H1 (cell line): ENCODE measurements at regions not wholly inside any gene's neighbourhood (a gene's known extent, or its start where the extent isn't known, plus 50 kb on each side); places are given as distances from the start of the nearest gene placed in this dataset.

Experiments used
- CHD2 ChIP-seq: IDR thresholded peaks from 2 replicates; pipeline ENCODE4 v1.6.1; 2012; ENCODE audit warnings: low read length, improper control_type of control experiment
- EZH2 ChIP-seq: fragments of 200-600 bp; sonication (generic); IDR thresholded peaks from 2 replicates; pipeline ENCODE4 v1.7.1; 2012; ENCODE audit warnings: low read depth, mild to moderate bottlenecking, moderate library complexity, low read length, inconsistent platforms; ENCODE audit not compliant: severe bottlenecking
- GABPA ChIP-seq: IDR thresholded peaks from 2 replicates; pipeline ENCODE4 v1.6.1; 2011; ENCODE audit warnings: mild to moderate bottlenecking, low read length, moderate library complexity, borderline replicate concordance; ENCODE audit not compliant: insufficient read depth
- GTF2F1 ChIP-seq: IDR thresholded peaks from 2 replicates; pipeline ENCODE4 v1.6.1; 2012; ENCODE audit warnings: low read depth, low read length, improper control_type of control experiment, borderline replicate concordance
- POLR2A ChIP-seq, 2 experiments: IDR thresholded peaks; 1 replicate in 1 of 2; 2 replicates in 1 of 2; pipeline ENCODE4 v1.6.1; 2011; ENCODE audit warnings: low read depth in 2 of 2, low read length in 2 of 2, mild to moderate bottlenecking in 2 of 2; ENCODE audit errors: control extremely low read depth in 1 of 2
- RFX5 ChIP-seq: IDR thresholded peaks from 2 replicates; pipeline ENCODE4 v1.6.1; 2011; ENCODE audit warnings: low read depth, low read length, improper control_type of control experiment, borderline replicate concordance
- SRF ChIP-seq: IDR thresholded peaks from 2 replicates; pipeline ENCODE4 v1.6.1; 2011; ENCODE audit warnings: mild to moderate bottlenecking, low read depth, low read length, moderate library complexity
- TEAD4 ChIP-seq: IDR thresholded peaks from 2 replicates; pipeline ENCODE4 v1.6.1; 2012; ENCODE audit warnings: low read depth, low read length, inconsistent platforms, mixed read lengths
- ZNF274 ChIP-seq: IDR thresholded peaks from 2 replicates; pipeline ENCODE4 v1.7.0; 2012; ENCODE audit warnings: low read length, borderline replicate concordance; ENCODE audit errors: extremely low read depth
- TF ChIP-seq, protein P1 (sequence below): IDR thresholded peaks from 2 replicates; pipeline ENCODE4 v1.6.1; 2012; ENCODE audit warnings: low read length, inconsistent platforms
- TF ChIP-seq, protein P2 (sequence below), 3 experiments: IDR thresholded peaks; 1 replicate in 2 of 3; 2 replicates in 1 of 3; pipeline versions ENCODE4 v1.5.1 to v1.6.1; 2011; ENCODE audit warnings: low read length in 3 of 3, mild to moderate bottlenecking in 3 of 3, inconsistent platforms in 2 of 3, low read depth in 1 of 3, moderate library complexity in 1 of 3; ENCODE audit not compliant: insufficient read depth in 1 of 3; ENCODE audit errors: control extremely low read depth in 1 of 3

DNA sequence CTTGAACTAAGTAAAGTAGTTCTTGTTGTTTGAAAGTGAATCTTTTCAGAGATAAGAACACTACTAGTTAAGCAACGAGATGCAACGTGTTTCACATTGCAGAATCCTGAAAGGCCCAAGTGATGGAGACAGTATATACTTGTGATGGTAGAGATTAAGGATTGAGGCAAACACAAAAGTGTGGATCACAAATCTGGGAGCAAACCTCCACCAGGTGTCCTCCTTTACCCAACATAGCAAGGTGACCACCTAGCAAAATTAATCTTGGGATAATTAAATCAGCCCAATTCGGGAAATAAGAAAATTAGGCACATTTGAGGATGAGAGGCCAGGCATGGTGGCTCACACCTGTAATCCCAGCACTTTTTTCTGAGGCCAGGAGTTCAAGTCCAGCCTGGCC lies 563.9 kb downstream of the DACH1 start:
- TF ChIP-seq, protein P1, sequence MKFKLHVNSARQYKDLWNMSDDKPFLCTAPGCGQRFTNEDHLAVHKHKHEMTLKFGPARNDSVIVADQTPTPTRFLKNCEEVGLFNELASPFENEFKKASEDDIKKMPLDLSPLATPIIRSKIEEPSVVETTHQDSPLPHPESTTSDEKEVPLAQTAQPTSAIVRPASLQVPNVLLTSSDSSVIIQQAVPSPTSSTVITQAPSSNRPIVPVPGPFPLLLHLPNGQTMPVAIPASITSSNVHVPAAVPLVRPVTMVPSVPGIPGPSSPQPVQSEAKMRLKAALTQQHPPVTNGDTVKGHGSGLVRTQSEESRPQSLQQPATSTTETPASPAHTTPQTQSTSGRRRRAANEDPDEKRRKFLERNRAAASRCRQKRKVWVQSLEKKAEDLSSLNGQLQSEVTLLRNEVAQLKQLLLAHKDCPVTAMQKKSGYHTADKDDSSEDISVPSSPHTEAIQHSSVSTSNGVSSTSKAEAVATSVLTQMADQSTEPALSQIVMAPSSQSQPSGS: no peak
- TF ChIP-seq TEAD4 (no peak), POLR2A (IDR thresholded peaks at IDR 0.05; ENCODE audit: control extremely low read depth in 1 of 2, low read depth in 2 of 2, low read length in 2 of 2) (no peak), EZH2 (no peak), RFX5 (no peak), GABPA (no peak), SRF (no peak), CHD2 (no peak), ZNF274 (no peak), GTF2F1 (no peak)
- TF ChIP-seq, protein P2, sequence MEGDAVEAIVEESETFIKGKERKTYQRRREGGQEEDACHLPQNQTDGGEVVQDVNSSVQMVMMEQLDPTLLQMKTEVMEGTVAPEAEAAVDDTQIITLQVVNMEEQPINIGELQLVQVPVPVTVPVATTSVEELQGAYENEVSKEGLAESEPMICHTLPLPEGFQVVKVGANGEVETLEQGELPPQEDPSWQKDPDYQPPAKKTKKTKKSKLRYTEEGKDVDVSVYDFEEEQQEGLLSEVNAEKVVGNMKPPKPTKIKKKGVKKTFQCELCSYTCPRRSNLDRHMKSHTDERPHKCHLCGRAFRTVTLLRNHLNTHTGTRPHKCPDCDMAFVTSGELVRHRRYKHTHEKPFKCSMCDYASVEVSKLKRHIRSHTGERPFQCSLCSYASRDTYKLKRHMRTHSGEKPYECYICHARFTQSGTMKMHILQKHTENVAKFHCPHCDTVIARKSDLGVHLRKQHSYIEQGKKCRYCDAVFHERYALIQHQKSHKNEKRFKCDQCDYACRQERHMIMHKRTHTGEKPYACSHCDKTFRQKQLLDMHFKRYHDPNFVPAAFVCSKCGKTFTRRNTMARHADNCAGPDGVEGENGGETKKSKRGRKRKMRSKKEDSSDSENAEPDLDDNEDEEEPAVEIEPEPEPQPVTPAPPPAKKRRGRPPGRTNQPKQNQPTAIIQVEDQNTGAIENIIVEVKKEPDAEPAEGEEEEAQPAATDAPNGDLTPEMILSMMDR (IDR thresholded peaks at IDR 0.05; ENCODE audit: control extremely low read depth in 1 of 3, insufficient read depth in 1 of 3, low read depth in 1 of 3, low read length in 3 of 3): peak in 2 of 3 experiments; percentile 29 to 32; a peak in 2 of 4 replicates
